ENCODE measurements at regions not wholly inside any gene's neighbourhood (a gene's known extent, or its start where the extent isn't known, plus 50 kb on each side); places are given as distances from the start of the nearest gene placed in this dataset.

GRCh38 chr7:156021471-156021870 is 209.2 kb upstream of the SHH start:
- H2AFZ ChIP-seq (ENCODE audit: low read length): no peak overlapping the region
- no peaks in the 10 kb centered on the region for H3K4me1 ChIP-seq (ENCODE audit: insufficient read depth, low read length)
- no peak overlapping the region for H3K4me3 ChIP-seq (replicated peaks in 1 of 3; ENCODE audit: insufficient read depth in 1 of 3, low read depth in 2 of 3, low read length in 3 of 3)
- ATAC-seq (no peak), FAIRE-seq (no peak), DNase-seq (ENCODE audit: low spot score) (no peak)
- H3K4me2 ChIP-seq (ENCODE audit: low read depth, low read length): no peak overlapping the region
- peaks cover 1 to 67% of the 10 kb centered on the region in 2 experiments; a peak in 2 of 5 replicates for H3K27me3 ChIP-seq (ENCODE audit: control insufficient read depth in 1 of 2, insufficient read depth in 2 of 2, low read length in 2 of 2)
- 66% methylated on average over 9 of the region's 9 CpGs for WGBS (ENCODE audit: low lambda C conversion rate)
- H3K9me3 ChIP-seq (ENCODE audit: low read length): no peaks in the 10 kb centered on the region
- H3K36me3 ChIP-seq (replicated peaks in 1 of 2; ENCODE audit: control insufficient read depth in 1 of 2, insufficient read depth in 2 of 2, low read length in 2 of 2): no peaks in the 10 kb centered on the region
- in situ Hi-C loops (cut with HindIII; ENCODE audit: extremely low pct_ligation_motif_present, low pct_unique_long_range_greater_than_20kb): no loop called here
- intact Hi-C loops (cut with micrococcal nuclease; ENCODE audit: unreplicated experiment): no loop called here
- no peak overlapping the region for H3K9ac ChIP-seq (ENCODE audit: insufficient read depth, low read depth, low read length)
- no peak overlapping the region for H3K27ac ChIP-seq (ENCODE audit: extremely low read length, insufficient read depth, low read length)
- no TSS peak for BruUV-seq (replicated peaks)
- no peaks in the 10 kb centered on the region for H3K79me2 ChIP-seq (ENCODE audit: insufficient read depth, low read length)
- POLR2A ChIA-PET: no interaction called here
- no peaks in the 10 kb centered on the region for H4K20me1 ChIP-seq (ENCODE audit: insufficient read depth, low read length)
- CTCF ChIA-PET (ENCODE audit: low intra/inter-chr PET ratio, low total read pairs): no interaction called here
- TF ChIP-seq TBX2 (CRISPR knock-in tag; IDR thresholded peaks at IDR 0.05; ENCODE audit: borderline replicate concordance) (no peak), SIN3A (IDR thresholded peaks at IDR 0.05; ENCODE audit: borderline replicate concordance, low read depth, low read length) (no peak), ZNF460 (CRISPR knock-in tag; IDR thresholded peaks at IDR 0.05; ENCODE audit: borderline replicate concordance) (no peak), PLRG1 (conservative IDR thresholded peaks at IDR 0.05) (no peak), TCF12 (IDR thresholded peaks at IDR 0.05) (no peak), TCF12 (CRISPR knock-in tag; IDR thresholded peaks at IDR 0.05) (no peak), ZNF577 (CRISPR knock-in tag; IDR thresholded peaks at IDR 0.05; ENCODE audit: borderline replicate concordance, low read depth) (no peak), PTBP1 (IDR thresholded peaks at IDR 0.05; ENCODE audit: low read depth, low read length, poor library complexity, severe bottlenecking) (no peak), RERE (CRISPR knock-in tag; IDR thresholded peaks at IDR 0.05; ENCODE audit: low read depth) (no peak), ZNF224 (CRISPR knock-in tag; IDR thresholded peaks at IDR 0.05) (no peak), ZNF10 (CRISPR knock-in tag; IDR thresholded peaks at IDR 0.05; ENCODE audit: borderline replicate concordance, low read depth) (no peak), ZNF609 (CRISPR knock-in tag; IDR thresholded peaks at IDR 0.05; ENCODE audit: borderline replicate concordance) (no peak)

Data from HepG2 (cell line).